Body of pancreas (tissue), 4 donors: ENCODE measurements at regions not wholly inside any gene's neighbourhood (a gene's known extent, or its start where the extent isn't known, plus 50 kb on each side); places are given as distances from the start of the nearest gene placed in this dataset.
"Not testable (repeated sequence)": the region's sequence is repeated elsewhere in the genome, so short reads cannot be mapped to it uniquely, and the experiment has no call there.

Experiments
- ATAC-seq: fragments of 150-250 bp; one replicate; pipeline ENCODE4 v1.9.1; 2016
- DNase-seq, 4 donors: peaks; one replicate each; pipeline ENCODE4 v3.0.0-alpha.2; 2019
- H3K27ac ChIP-seq, 4 donors: fragments of 200-600 bp; sonication (generic); 1 replicate in 3 of 4; 2 replicates in 1 of 4; pipeline versions ENCODE4 v1.5.1 to v1.6.1; 2016 to 2019; ENCODE audit warnings: mild to moderate bottlenecking in 1 of 4, mixed read lengths in 1 of 4, moderate library complexity in 1 of 4
- H3K27me3 ChIP-seq, 2 donors: fragments of 200-600 bp; sonication (generic); one replicate each; pipeline ENCODE4 v1.6.0; 2016; ENCODE audit warnings: mild to moderate bottlenecking in 1 of 2
- H3K36me3 ChIP-seq, 2 donors: fragments of 200-600 bp; sonication (generic); replicated peaks in 1 of 2; 2 replicates each; pipeline ENCODE4 v1.5.1; 2016; ENCODE audit warnings: low read depth in 2 of 2; ENCODE audit not compliant: insufficient read depth in 1 of 2
- H3K4me1 ChIP-seq: fragments of 200-600 bp; sonication (generic); one replicate; pipeline ENCODE4 v1.6.0; 2016
- H3K4me3 ChIP-seq, 2 donors: fragments of 200-600 bp; sonication (generic); 1 replicate in 1 of 2; 2 replicates in 1 of 2; pipeline ENCODE4 v1.5.1; 2016 to 2019
- H3K9me3 ChIP-seq, 3 donors: fragments of 200-600 bp; sonication (generic); 1 replicate in 2 of 3; 2 replicates in 1 of 3; pipeline ENCODE4 v1.5.1; 2016
- CTCF ChIP-seq, 7 experiments: fragments of 450-650 bp in 4 of 7; fragments of 200-600 bp in 3 of 7; sonication (generic) in 3 of 7; IDR thresholded peaks; one replicate each; pipeline ENCODE4 v1.5.1; 2016 to 2019; ENCODE audit warnings: antibody characterized with exemption in 7 of 7
- POLR2A ChIP-seq, 3 donors: fragments of 450-650 bp; IDR thresholded peaks; one replicate each; pipeline ENCODE4 v1.6.1; 2016; ENCODE audit warnings: antibody characterized with exemption in 3 of 3, mild to moderate bottlenecking in 2 of 3
- WGBS, 2 donors: methylation state at CpG; one replicate each; pipeline ENCODE4 v1.1.5; 2017; 5-methylcytosine and 5-hydroxymethylcytosine counted together
- intact Hi-C: fragments of 100-400 bp; cut with DNase I; formaldehyde crosslinking; loops from one replicate; pipeline ENCODE4 v1.15.1; 2023

- TF ChIP-seq CTCF (IDR thresholded peaks at IDR 0.05) (no peak), POLR2A (IDR thresholded peaks at IDR 0.05) (no peak)
- Histone ChIP-seq H3K9me3 (no peaks in the 10 kb centered on the region), H3K36me3 (no peaks in the 10 kb centered on the region), H3K27ac (no peak overlapping the region), H3K4me3 (no peak overlapping the region), H3K4me1 (no peaks in the 10 kb centered on the region), H3K27me3 (no peaks in the 10 kb centered on the region)
- ATAC-seq (no peak), DNase-seq (no peak)
- intact Hi-C loops = no loop called here
- WGBS, 2 donors = 37 to 57% methylated on average over 2 of the region's 2 CpGs
These were observed 2043.6 kb upstream of the C9orf72 start for GRCh38 chr9:29616844-29617243.

GRCh38 chr9:29625292-29625731 lies 2052.0 kb upstream of the C9orf72 start:
- no peak overlapping the region for H3K27ac ChIP-seq
- H3K36me3 ChIP-seq = no peaks in the 10 kb centered on the region
- no peak for TF ChIP-seq POLR2A (IDR thresholded peaks at IDR 0.05)
- no peak for TF ChIP-seq CTCF (IDR thresholded peaks at IDR 0.05)
- H3K27me3 ChIP-seq = no peaks in the 10 kb centered on the region
- DNase-seq (no peak), ATAC-seq (no peak)
- no peaks in the 10 kb centered on the region for H3K4me1 ChIP-seq
- intact Hi-C loops = no loop called here
- no peak overlapping the region for H3K4me3 ChIP-seq
- WGBS, 2 donors = 24 to 36% methylated on average over 2 of the region's 2 CpGs
- no peaks in the 10 kb centered on the region for H3K9me3 ChIP-seq

GRCh38 chr9:29625931-29626330 lies 2052.7 kb upstream of the C9orf72 start:
- Histone ChIP-seq H3K4me3 (no peak overlapping the region), H3K36me3 (no peaks in the 10 kb centered on the region), H3K4me1 (no peaks in the 10 kb centered on the region), H3K9me3 (no peaks in the 10 kb centered on the region), H3K27ac (no peak overlapping the region), H3K27me3 (no peaks in the 10 kb centered on the region)
- TF ChIP-seq CTCF (IDR thresholded peaks at IDR 0.05) (no peak), POLR2A (IDR thresholded peaks at IDR 0.05) (no peak)
- WGBS, 2 donors = 70% methylated on average over 3 of the region's 3 CpGs
- ATAC-seq (no peak), DNase-seq (no peak)
- intact Hi-C loops = no loop called here

GRCh38 chr9:29628856-29629255 lies 2055.6 kb upstream of the C9orf72 start:
- WGBS, 2 donors = 44 to 66% methylated on average over 1 of the region's 1 CpG
- ATAC-seq = not testable (repeated sequence)

GRCh38 chr9:29637471-29638237 lies 2064.4 kb upstream of the C9orf72 start:
- no peak overlapping the region for H3K4me3 ChIP-seq
- H3K27me3 ChIP-seq = no peaks in the 10 kb centered on the region
- intact Hi-C loops = no loop called here

More at GRCh38 chr9:29628856-29629255, 2055.6 kb upstream of the C9orf72 start:
- H3K4me1 ChIP-seq, H3K9me3 ChIP-seq, H3K27me3 ChIP-seq, H3K4me3 ChIP-seq, H3K36me3 ChIP-seq, intact Hi-C loops, H3K27ac ChIP-seq, DNase-seq: not testable (repeated sequence)

More at GRCh38 chr9:29637471-29638237, 2064.4 kb upstream of the C9orf72 start:
- Histone ChIP-seq H3K27ac (no peak overlapping the region), H3K4me1 (no peaks in the 10 kb centered on the region), H3K9me3 (no peaks in the 10 kb centered on the region), H3K36me3 (no peaks in the 10 kb centered on the region)
- TF ChIP-seq CTCF (IDR thresholded peaks at IDR 0.05) (no peak), POLR2A (IDR thresholded peaks at IDR 0.05) (no peak)
- no peak for ATAC-seq
- WGBS, 2 donors = 83 to 91% methylated on average over 3 of the region's 3 CpGs
- no peak for DNase-seq
